HG02885 (cell line): ENCODE measurements at regions not wholly inside any gene's neighbourhood (a gene's known extent, or its start where the extent isn't known, plus 50 kb on each side); places are given as distances from the start of the nearest gene placed in this dataset.
"Not testable (repeated sequence)": the region's sequence is repeated elsewhere in the genome, so short reads cannot be mapped to it uniquely, and the experiment has no call there.

Source experiments
- ATAC-seq: cut with Tn5 transposase; IDR thresholded peaks from one replicate; pipeline ENCODE4 v1.9.1; 2021; ENCODE audit warnings: mild to moderate bottlenecking; ENCODE audit not compliant: unreplicated experiment, poor library complexity

GRCh38 chr12:126248871-126249403 is 1183.7 kb downstream of the AACS start:
- no peak for ATAC-seq

GRCh38 chr12:126258190-126258589 is 1193.0 kb downstream of the AACS start:
- no peak for ATAC-seq

- no peak for ATAC-seq
These were observed 1197.6 kb downstream of the AACS start for GRCh38 chr12:126262829-126263228.

GRCh38 chr12:126268222-126268621 is 1203.0 kb downstream of the AACS start:
- no peak for ATAC-seq

- ATAC-seq = no peak
These were observed 1205.9 kb downstream of the AACS start for GRCh38 chr12:126271159-126271558.

GRCh38 chr12:126282691-126283090 is 1217.5 kb downstream of the AACS start:
- ATAC-seq = no peak

GRCh38 chr12:126286203-126286602 is 1221.0 kb downstream of the AACS start:
- ATAC-seq = no peak

- no peak for ATAC-seq
These were observed 1225.2 kb downstream of the AACS start for GRCh38 chr12:126290456-126290855.

GRCh38 chr12:126291987-126292386 is 1226.8 kb downstream of the AACS start:
- not testable (repeated sequence) for ATAC-seq

GRCh38 chr12:126295652-126296051 is 1230.4 kb downstream of the AACS start:
- no peak for ATAC-seq

GRCh38 chr12:126309278-126309677 is 1244.0 kb downstream of the AACS start:
- no peak for ATAC-seq

GRCh38 chr12:126312457-126312856 is 1247.2 kb downstream of the AACS start:
- no peak for ATAC-seq

- ATAC-seq = no peak
These were observed 1251.2 kb downstream of the AACS start for GRCh38 chr12:126316411-126316810.

GRCh38 chr12:126337556-126338441 is 1272.6 kb downstream of the AACS start:
- ATAC-seq = no peak

- no peak for ATAC-seq
These were observed 1277.6 kb downstream of the AACS start for GRCh38 chr12:126342866-126343265.

- ATAC-seq = no peak
These were observed 1278.1 kb downstream of the AACS start for GRCh38 chr12:126343321-126343720.

- no peak for ATAC-seq
These were observed 1280.9 kb downstream of the AACS start for GRCh38 chr12:126346087-126346486.

- ATAC-seq = no peak
These were observed 1282.2 kb downstream of the AACS start for GRCh38 chr12:126347421-126347820.

- no peak for ATAC-seq
These were observed 1284.1 kb downstream of the AACS start for GRCh38 chr12:126349383-126349782.

- no peak for ATAC-seq
These were observed 1288.4 kb downstream of the AACS start for GRCh38 chr12:126353604-126354003.

GRCh38 chr12:126354633-126355032 is 1289.4 kb downstream of the AACS start:
- no peak for ATAC-seq

- ATAC-seq = no peak
These were observed 1290.1 kb downstream of the AACS start for GRCh38 chr12:126355346-126355745.
